Hepatocyte (in vitro differentiated cells): ENCODE measurements at regions not wholly inside any gene's neighbourhood (a gene's known extent, or its start where the extent isn't known, plus 50 kb on each side); places are given as distances from the start of the nearest gene placed in this dataset.
A peak's percentile ranks its signal among the peaks of the same experiment; 100 is the strongest.

Experiments used
- EZH2 ChIP-seq: fragments of 200-600 bp; sonication (generic); IDR thresholded peaks from 2 replicates; pipeline ENCODE4 v1.6.1; 2016; ENCODE audit warnings: antibody characterized with exemption, mild to moderate bottlenecking, borderline replicate concordance
- EZH2phosphoT487 ChIP-seq: fragments of 200-600 bp; sonication (generic); IDR thresholded peaks from one replicate; pipeline ENCODE4 v1.6.1; 2018; ENCODE audit warnings: antibody characterized with exemption, mild to moderate bottlenecking, low read depth, moderate library complexity; ENCODE audit not compliant: unreplicated experiment, severe bottlenecking
- TF ChIP-seq, protein P1 (sequence below): fragments of 200-600 bp; sonication (generic); IDR thresholded peaks from 2 replicates; pipeline ENCODE4 v1.5.1; 2016; ENCODE audit warnings: antibody characterized with exemption, mild to moderate bottlenecking; ENCODE audit not compliant: poor library complexity

GRCh38 chr11:115659061-115659963 is 155.1 kb upstream of the CADM1 start:
- peak; percentile 36 for TF ChIP-seq EZH2
- TF ChIP-seq, protein P1, sequence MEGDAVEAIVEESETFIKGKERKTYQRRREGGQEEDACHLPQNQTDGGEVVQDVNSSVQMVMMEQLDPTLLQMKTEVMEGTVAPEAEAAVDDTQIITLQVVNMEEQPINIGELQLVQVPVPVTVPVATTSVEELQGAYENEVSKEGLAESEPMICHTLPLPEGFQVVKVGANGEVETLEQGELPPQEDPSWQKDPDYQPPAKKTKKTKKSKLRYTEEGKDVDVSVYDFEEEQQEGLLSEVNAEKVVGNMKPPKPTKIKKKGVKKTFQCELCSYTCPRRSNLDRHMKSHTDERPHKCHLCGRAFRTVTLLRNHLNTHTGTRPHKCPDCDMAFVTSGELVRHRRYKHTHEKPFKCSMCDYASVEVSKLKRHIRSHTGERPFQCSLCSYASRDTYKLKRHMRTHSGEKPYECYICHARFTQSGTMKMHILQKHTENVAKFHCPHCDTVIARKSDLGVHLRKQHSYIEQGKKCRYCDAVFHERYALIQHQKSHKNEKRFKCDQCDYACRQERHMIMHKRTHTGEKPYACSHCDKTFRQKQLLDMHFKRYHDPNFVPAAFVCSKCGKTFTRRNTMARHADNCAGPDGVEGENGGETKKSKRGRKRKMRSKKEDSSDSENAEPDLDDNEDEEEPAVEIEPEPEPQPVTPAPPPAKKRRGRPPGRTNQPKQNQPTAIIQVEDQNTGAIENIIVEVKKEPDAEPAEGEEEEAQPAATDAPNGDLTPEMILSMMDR = no peak
- peak; percentile 35 for TF ChIP-seq EZH2phosphoT487
